ENCODE measurements at regions not wholly inside any gene's neighbourhood (a gene's known extent, or its start where the extent isn't known, plus 50 kb on each side); places are given as distances from the start of the nearest gene placed in this dataset.

DNA sequence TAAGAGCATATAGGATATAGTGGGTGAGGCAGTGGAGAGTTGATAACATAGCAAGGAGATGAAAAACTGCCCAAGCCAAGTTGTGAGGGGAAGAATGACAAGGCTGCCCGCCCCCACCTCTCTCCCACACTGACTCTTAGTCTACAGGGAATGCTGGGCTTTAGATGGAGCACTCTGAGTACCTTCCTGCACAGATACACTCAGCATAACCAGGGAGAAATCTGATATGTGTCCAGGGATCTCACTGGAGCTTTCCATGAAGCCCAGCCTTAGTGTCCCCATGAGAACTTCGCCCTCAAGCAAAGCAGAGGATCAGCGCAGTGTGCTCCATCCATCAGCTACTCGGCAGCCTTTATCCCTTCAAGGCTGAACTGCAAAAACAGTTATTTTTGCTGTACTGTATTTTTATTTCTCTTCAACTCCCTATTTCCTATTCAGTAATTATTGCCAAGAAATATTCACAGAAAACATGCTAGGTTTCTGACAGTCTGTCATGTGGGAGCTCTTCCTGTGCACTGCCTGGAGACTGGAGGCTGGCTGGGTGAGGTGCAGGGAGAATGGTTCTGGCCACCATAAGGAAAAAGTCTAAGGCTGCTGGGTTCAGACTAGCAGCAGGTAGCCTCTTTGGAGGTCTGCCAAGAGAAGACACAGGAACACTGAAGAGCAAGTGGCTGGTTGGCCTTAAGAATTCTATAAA, 475.2 kb upstream of the PPP2R3A start:
- DNase-seq = no peak

DNA sequence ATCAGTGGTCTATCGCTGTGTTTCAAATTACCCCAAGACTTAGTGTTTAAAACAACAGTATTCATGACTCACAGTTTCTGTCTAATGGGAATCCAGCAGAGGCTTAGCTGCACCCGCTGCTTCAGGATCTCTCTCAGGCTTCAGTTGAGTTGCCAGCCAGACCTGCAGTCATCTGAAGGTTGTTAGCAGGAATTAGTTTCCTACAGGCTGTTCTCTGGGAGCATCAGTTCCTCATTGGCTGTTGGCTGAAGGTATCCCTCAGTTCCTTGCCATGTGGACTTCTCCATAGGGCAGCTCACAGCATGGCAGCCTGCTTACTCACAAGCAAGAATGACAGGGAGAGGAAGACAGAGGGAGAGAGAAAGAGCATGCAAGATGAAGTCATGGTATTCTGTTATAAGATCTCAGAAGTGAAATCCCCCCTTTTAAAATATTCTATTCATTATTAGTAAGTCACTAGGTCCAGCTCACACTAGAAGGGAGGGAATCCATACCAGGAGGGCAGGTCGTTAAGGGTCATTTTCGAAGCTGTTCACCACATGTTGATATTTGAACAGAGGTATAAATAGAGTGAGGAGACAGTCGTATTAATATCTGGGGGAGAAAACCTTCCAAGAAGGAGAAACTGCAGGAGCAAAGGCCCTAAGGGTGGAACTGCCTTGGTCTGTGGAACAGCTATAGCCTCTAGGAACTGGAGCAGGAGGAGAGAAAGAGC, 473.9 kb upstream of the PPP2R3A start:
- no peak for DNase-seq

DNA sequence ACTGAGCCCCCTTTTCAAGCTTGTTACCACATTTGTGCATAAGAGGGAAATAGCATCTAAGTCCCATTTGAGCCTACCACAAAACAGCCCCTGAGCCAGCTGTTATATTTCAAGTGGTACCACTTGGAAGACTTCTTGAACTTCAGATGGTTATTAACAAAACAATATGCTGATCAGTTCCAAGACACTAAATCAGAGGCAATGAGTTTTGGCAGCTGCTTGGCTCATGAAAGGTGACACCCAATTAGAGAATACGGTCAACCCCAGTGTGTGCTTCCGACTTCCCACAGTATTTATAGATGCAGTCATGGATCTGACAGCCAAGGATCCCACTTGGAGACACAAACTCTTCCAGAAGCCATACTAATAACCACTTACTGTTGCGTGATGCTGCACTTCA, 469.6 kb upstream of the PPP2R3A start:
- no peak for DNase-seq

DNA sequence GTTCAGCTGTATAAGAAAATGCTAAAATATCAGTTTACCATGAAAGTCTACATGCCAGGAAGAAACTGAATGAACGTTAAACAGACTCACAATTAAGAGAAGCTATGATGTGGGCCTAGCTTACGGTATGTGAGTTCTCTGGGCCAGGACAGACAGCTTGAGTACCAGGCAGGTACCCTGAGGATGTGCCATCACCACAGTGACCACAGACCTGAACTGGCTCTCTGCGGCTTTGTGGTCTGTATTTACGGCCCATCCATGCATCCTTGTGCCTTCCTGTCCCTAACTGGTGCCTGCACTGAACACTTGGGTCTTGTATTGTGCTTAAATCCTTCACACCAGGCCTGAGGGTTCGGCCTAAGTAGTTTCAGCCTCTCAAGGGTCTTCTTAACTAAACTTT, 467.5 kb upstream of the PPP2R3A start:
- DNase-seq = no peak

DNA sequence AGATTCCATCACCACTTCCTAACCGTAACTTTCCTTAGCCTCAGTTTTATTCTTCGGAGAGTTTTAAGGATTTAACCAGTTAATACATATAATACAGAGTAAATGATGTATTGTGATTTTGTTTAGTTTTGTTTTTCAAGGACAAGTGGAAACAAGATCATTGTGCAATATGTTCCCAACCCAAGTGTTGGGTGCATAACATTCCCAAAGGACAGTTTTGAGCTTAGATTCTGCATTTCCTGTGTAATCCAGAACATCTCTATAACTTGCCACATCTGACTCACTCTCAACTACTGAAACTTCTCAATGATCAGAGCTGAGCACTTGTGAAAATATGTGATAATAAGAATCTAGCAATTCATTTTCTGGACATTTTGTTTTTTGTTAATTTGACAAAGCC, 466.1 kb upstream of the PPP2R3A start:
- no peak for DNase-seq

DNA sequence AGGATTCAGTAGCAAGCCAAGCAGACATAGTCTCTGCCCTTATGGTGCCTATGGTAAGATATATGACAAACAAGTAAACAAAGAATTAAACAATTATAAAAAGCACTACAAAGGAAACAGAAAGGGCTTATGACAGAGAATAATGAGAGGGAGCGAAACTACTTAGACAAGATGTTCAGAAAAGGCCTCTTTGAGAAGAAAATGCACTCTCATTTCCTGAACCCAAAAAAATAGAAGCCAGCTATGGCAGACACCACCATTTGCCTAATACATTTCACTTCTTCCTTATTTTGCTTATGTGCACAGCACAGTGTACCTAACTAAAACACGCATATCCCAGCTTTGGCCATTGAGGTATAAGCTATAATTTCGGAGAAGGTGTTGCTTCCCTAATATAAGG, 465.5 kb upstream of the PPP2R3A start:
- no peak for DNase-seq

DNA sequence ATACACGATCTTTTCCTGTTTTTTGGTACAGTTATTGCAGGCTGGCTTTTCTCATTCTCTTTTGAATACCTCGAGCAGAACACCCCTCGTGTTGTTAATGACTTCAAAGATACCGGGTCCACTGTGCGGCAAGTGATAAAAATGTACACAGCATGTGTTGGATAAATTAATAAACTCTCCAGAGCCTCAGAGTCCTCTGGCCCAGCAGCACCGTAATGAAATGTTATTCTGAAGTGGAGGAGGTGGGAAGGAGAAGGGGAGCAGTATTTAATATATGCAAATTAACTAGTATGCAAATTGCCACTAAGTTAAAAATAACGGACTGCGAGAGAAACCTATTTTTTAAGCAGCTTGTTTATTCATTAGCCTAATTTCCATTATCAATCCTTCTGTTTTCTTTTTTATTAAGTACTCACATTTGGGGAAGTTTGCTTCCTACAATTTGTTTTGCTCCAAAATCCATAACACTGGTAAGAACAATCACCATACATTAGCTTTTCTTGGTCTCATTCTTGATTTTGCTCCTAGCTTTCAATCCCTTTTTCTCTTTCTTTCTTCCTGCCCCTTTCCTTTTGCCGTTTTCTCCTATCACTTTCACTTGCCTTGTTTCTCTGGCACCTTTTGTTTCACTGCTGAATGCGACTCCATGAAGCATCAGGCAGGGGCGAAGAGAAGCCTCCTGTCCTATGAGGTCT, 462.3 kb upstream of the PPP2R3A start:
- no peak for DNase-seq

DNA sequence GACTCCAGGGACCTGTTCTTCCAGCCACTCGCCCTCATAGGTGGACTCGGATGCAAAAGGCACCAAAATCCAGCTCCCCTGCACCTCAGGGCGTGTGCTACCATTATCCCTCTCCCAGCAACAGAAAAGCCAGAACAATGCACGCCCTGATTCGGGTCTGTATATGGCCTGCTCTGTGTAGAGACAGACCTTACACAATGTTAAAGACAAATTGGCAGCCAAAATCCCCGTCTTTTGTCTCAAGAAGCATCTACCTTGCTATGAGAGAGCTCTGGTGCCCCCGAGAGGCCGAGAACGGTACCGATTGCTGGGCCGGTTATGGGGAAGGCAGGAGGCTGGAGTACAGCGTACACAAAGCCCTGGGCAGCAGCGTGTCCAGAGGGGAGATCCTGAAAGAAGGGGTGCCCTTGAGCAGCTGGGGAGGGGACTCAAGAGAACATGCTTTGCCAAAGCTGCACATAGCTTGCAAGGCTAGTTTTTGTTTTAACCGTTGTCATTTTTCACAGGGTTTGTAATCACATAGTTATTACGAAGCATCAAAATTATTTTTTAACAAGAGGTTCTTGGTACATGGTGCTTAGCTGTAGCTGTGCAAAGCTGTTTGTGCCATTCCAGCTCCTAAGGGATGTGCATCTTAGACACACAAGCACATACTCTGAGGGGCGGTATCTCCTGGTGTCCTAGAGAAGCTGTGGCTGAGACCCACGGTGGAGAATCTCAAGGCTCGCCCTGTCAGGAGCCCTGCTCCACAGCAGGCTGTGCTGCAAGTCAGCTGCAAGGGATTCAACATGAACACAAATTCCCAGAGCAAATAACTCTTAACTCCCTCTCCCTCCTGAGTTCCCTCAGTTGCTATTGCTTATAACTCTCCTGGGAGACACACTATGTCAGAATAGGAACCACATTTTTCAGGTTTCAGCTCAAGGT, 461.5 kb upstream of the PPP2R3A start:
- DNase-seq = peak; percentile 38

DNA sequence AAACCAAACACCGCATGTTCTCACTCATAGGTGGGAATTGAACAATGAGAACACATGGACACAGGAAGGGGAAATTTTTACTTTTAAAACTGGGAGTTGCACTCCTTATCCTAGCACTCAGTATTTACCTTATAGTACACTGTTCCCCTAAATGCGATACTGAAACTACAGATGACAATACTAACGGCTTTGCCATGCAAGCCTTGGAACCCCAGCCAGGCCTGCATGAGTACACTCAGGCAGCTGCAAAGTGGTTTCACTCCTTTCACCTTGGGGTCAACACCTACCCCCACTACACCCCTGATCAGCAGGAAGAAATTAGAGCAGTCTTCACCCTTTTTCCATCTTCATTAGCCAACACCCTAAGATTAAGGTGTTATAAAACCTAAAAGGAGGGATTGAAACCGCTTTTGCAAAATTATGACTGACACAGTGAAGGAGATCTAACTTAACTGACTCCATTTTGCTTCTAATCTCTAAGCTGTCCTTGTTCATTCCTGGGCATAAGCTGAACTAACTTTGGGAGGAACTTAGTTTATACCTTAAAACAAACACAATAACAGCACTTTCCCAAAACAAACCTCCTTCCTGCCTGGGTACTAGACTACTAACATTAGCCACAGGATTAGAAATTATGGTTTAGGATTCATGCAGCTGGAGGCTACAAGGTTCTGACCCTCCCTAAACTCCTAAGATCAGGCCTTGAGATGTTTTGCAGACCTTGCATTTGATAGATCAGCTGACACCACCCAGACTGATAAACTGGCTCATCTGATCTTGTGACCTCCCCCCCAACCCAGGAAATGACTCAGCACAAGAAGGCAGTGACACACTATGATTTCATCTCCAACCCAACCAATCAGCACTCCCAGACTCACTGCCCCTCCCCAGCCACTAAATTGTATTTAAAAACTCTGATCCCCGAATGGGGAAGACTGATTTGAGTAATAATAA, 452.1 kb upstream of the PPP2R3A start:
- DNase-seq = peak; percentile 3

DNA sequence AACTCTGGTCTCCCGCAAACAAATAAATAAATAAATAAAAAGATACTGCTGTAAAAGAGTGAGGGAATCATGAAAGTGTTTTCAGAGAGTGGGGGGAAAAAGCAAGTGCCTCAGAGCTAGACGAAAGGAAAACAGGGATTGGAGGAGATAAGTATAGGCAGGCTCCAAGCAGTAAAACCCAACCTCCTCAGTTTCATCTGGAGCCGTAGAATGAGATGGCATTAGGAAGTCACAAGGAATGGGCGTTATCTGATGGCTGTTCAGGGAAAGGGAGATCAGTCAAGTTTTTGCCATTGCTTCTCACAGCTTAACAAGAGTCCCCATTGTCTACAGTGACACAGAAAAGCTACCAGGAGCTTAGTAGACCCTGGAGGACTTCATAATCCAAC, 451.5 kb upstream of the PPP2R3A start:
- no peak for DNase-seq

DNA sequence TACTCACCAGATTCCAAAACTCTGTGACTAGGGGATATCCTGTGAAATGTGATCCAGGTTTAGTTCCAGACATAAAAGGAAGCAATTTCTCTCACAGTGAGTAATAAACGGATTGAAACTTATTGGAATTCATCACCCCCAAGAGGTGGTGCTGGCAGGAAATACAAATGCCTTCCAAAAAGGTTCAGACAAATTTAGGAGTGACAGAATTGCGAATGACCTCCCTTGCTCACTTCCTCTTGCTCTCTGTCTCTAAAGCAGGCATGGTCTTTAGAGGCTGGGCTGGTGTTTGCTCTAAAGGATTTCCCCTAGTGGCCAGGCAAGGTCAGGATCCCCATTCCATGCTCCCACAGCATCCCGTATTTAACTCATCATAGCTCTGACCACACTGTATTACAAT, 449.4 kb upstream of the PPP2R3A start:
- no peak for DNase-seq

DNA sequence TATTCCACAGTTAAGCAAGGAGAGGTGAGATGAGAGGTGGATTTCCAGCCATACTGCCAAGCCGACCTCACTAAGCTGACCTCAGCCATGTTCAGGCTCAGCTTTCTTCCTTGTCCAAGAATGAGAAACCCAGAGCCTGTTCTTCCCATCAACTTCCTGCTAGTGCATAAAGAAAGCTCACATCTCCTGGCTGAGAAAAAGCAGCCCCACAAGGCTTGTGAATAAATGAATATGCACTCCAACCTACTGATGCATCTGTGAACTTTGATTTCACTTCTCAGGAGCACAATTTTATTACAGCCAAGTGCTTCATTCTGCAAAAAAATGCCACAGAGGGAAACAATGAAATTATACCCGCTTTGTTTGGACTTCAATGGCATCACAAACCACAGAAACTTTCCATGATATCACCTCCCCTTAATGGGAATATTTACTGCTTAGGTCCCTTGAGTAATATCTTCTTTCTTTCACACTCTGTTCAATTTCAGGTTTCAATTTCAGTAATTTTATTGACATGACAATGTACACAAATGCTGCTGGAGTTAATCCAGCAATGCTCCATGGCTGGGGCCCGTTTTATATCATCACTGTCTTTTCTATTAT, 437.0 kb upstream of the PPP2R3A start:
- DNase-seq = no peak

DNA sequence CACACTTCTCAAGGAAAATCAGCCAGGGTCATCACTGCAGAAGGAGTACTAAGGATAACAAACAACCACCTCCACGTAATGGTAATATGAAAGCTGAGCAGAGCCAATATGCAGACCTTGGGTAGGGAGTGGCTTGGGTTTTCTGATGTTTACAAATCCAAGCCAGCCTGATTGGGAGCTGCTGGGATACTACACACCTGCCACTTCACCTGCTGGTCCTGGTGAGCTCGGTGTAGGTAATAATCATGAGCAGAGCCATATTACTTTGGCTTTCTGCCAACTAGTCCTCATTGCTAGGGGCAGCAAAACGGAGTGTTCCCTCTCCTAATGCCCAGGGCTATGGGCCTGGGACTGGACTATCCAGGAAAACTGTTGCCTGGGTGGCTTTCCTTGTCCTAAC, 433.5 kb upstream of the PPP2R3A start:
- DNase-seq = no peak

DNA sequence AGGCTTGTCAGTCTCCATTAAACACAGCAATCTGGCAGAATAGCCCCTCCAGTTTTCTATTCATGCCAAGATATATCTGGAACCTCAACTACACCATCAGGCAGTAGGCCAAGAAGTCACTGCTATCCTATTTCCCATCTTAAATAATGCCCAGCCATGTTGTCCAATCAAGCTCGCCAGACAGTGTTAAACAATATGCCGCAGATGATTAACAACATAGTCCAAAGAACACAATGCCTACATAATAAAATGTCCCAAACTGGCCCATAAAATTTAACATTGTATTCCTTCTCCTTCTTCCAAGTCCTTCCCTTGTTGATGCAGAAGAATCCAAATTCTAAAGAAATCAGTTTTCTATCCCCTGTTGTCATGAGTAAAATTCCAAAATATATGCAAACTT, 427.4 kb upstream of the PPP2R3A start:
- no peak for DNase-seq

DNA sequence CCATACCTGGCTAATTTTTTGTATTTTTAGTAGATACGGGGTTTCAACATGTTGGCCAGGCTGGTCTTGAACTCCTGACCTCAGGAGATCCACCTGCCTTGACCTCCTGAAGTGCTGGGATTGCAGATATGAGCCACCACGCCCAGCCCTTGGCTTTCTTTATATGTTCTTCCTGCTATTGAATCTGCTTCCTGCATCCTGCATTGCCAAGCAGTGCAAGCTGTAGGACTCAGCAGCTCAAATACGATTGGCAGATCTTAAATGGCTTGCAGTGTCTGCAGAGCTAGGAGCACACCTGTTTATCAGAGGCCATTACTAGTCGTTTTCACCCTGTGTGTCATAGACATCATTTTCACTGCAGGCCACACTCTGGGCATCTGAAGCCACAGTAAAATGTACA, 426.2 kb upstream of the PPP2R3A start:
- no peak for DNase-seq

DNA sequence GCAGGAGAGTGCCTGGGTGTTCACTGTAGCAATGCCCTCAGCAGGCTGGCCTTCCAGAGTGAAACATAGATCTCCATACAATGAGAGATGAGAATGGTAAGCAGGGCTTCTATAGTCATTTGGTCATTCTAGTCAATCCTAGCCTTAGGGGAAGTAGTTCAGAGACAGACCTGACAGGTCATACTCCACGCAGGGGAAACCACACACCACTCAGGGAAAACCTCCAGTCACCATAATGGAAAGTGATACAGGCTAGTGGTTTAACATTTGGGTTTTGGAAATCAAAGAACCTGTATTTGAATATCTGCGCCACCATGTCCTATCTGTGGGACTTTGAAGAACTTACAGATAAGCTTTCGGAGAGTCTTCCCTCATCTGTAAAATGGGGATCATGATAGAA, 425.7 kb upstream of the PPP2R3A start:
- DNase-seq = no peak

DNA sequence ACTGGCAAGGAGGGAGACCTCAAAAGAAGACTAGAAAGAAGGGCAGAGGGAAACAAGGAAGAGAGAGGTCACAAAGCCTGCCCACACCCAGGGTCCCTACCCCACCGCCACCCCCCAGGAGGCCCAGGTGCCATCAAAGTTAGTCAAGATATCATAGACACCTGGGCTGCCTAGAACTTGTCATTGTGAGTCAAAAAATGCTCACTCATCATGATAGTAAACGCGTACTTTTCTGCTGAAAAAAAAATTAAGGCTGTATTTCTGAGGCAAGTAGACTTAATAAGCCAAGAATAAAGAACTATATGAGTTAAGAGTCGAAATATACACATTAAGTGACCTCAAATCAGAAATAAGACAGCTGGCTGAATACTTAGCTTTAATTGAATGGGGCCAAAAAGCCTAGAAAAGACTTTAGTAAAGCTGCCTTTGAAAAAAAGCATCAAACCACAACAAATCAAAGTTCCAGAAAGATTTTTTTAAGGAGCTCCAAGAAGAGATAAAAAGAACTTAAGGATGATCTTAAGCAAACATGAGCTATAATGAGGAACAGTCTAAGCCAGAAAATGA, 415.5 kb upstream of the PPP2R3A start:
- DNase-seq = no peak

DNA sequence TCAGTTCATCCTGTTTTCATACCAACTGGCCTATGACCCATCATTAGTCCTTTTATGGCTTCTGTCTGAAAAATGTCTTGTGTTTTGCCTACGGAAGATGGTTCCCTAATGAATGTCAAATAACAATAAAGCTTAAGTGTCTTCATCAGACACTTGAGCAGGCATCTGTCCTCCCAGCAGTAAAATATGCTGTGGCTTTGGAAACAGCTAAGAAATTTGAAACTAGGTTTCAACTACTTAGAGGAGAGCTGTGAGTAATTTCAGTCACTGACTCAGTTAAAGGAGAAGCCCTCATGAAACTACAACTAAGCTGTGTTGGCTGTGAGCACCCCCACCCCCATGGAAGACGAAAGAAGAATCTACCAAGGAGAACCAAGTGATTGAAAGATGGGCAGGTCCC, 409.4 kb upstream of the PPP2R3A start:
- no peak for DNase-seq

DNA sequence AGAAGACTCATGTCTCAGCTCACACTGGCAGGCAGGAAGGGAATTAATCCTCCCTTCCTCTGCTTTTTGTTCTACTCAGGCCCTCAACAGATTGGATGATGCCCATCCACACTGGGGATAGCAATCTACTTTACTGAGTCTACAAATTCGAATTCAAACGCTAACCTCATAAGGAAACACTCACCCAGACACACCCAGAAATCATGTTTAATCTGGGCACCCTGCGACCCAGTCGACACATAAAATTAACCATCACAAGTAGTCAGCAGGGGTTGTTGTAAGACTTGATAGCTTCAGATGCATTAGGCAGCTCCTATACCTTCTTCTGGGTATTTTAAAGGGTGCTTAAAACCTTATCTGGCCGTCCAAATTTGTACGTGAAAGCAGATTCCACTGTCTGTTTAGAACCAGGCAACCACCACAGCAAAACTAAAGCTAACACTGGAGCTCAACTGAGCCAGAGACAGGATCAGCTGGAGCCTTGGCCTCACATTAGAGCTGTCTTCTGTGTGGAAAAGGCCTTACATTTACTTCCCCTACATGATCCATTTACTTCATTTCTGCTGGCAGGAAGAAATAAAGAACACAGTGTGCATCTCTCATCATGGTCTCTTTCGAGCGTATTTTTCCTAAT, 407.3 kb upstream of the PPP2R3A start:
- DNase-seq = no peak

DNA sequence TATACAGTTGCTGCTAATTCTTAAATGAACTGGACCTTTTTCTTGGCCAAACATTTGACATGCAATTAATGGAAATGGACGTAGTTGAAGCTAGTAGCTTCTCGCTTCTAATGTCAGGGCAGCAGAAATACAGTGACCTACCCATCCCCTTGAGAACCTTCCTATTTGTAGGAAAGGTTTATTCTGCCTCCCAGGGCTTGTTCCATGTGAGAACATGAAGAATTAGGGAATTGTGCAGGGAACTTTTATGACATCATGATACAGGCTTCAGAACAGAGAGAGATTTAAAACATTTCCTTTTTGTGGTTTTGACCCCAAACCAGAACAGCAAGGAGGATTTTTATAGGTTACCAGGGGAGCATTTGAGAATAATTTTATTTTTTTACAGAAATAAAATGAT, 406.6 kb upstream of the PPP2R3A start:
- DNase-seq = no peak

DNA sequence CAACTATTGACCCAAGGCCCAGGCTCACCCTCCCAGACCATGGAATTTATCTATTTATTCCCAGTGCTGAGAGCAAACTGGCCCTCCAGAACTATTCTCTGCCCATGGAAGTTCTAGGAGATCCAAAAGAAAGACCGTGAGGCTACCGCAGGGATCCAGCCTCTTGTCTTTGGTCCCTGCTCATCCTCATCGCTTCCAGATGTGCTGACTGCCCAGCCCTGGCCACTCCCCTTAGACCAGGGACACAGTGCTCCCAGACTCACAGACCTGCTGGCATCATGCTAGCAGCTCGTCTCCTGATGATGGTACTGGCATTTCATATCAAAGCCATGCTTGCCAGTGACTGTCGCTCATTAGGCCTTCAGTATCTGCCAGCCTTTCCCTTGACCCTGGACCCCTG, 405.7 kb upstream of the PPP2R3A start:
- no peak for DNase-seq

Data from stimulated activated CD4-positive, alpha-beta T cell treated with anti-CD3 and anti-CD28 coated beads, Interleukin-15, amount 100 ng/mL, for 24 hours (primary cell).